A549 (cell line): ENCODE measurements at regions not wholly inside any gene's neighbourhood (a gene's known extent, or its start where the extent isn't known, plus 50 kb on each side); places are given as distances from the start of the nearest gene placed in this dataset.

ENCODE experiments used
- ATAC-seq, 2 experiments: fragments of 200-7000 bp in 1 of 2; fragments of >200 bp in 1 of 2; cut with Nextera tagmentation in 1 of 2; cut with Tn5 transposase in 1 of 2; 3 replicates each; pipeline versions ENCODE4 v1.8.0 to v1.9.1; 2018 to 2020; ENCODE audit warnings: mild to moderate bottlenecking in 1 of 2, moderate library complexity in 1 of 2
- CTCF ChIA-PET: fragments of 300-600 bp; sonication (Branson Sonifier 250); formaldehyde crosslinking; extraction: SDS; loops from one replicate; lab custom pipeline; 2021; ENCODE audit warnings: antibody characterized with exemption, inconsistent platforms; lab: Yijun Ruan, JAX
- POLR2A ChIA-PET: fragments of 350-600 bp; formaldehyde crosslinking; extraction: SDS; loops from one replicate; lab custom pipeline; 2021; ENCODE audit warnings: antibody characterized with exemption, inconsistent platforms; lab: Yijun Ruan, JAX
- DNase-seq, 2 experiments: peaks; one replicate each; pipeline versions ENCODE4 v3.0.0 to v3.0.0-alpha.2; 2011 to 2016; ENCODE audit warnings: low read depth in 1 of 2, low spot score in 1 of 2
- FAIRE-seq: peaks from 2 replicates; lab custom pipeline; 2011; peaks lifted over from hg19 to GRCh38; lab: Jason Lieb, UNC
- H3K27ac ChIP-seq, 2 experiments: fragments of >200 bp; sonication (Bioruptor Twin); formaldehyde crosslinking; 3 replicates each; pipeline ENCODE4 v1.5.1; 2016 to 2017
- H3K4me1 ChIP-seq: fragments of >200 bp; sonication (Bioruptor Twin); formaldehyde crosslinking; 3 replicates; pipeline ENCODE4 v1.6.1; 2016
- H3K4me2 ChIP-seq: fragments of >200 bp; sonication (Bioruptor Twin); formaldehyde crosslinking; 3 replicates; pipeline ENCODE4 v1.6.1; 2016
- H3K4me3 ChIP-seq: fragments of >200 bp; sonication (Bioruptor Twin); formaldehyde crosslinking; 3 replicates; pipeline ENCODE4 v1.5.1; 2016
- H3K9me3 ChIP-seq: fragments of >200 bp; sonication (Bioruptor Twin); formaldehyde crosslinking; 3 replicates; pipeline ENCODE4 v1.6.1; 2016
- FOXS1 ChIP-seq: fragments of 250-450 bp; sonication (Bioruptor Pico); IDR thresholded peaks from 2 replicates; pipeline ENCODE4 v1.5.0; 2020; ENCODE audit warnings: mild to moderate bottlenecking, moderate library complexity
- GATA3 ChIP-seq: IDR thresholded peaks from 2 replicates; pipeline ENCODE4 v1.6.1; 2012; ENCODE audit warnings: borderline replicate concordance
- HOXA7 ChIP-seq: fragments of 250-450 bp; sonication (Bioruptor Pico); IDR thresholded peaks from 2 replicates; pipeline ENCODE4 v1.5.0; 2020; ENCODE audit warnings: mild to moderate bottlenecking, moderate library complexity
- MAFK ChIP-seq: fragments of 450-650 bp; IDR thresholded peaks from 2 replicates; pipeline ENCODE4 v1.6.1; 2014; ENCODE audit not compliant: partially characterized antibody
- MAZ ChIP-seq: fragments of 150-350 bp; IDR thresholded peaks from 2 replicates; pipeline ENCODE4 v1.6.1; 2014; ENCODE audit warnings: antibody characterized with exemption, low read depth, low read length, borderline replicate concordance
- NFE2L2 ChIP-seq: fragments of 150-350 bp; conservative IDR thresholded peaks from 2 replicates; pipeline ENCODE4 v1.6.1; 2014; ENCODE audit warnings: low read length
- POLR2A ChIP-seq: IDR thresholded peaks from 2 replicates; pipeline ENCODE4 v1.6.1; 2012; ENCODE audit warnings: mild to moderate bottlenecking, low read length
- RAD21 ChIP-seq, 2 experiments: fragments of >200 bp in 1 of 2; sonication (Bioruptor Twin) in 1 of 2; formaldehyde crosslinking in 1 of 2; IDR thresholded peaks in 1 of 2; conservative IDR thresholded peaks in 1 of 2; 2 replicates in 1 of 2; 3 replicates in 1 of 2; pipeline ENCODE4 v1.6.1; 2012 to 2018; ENCODE audit warnings: inconsistent platforms in 1 of 2
- SMC3 ChIP-seq: fragments of >200 bp; sonication (Bioruptor Twin); formaldehyde crosslinking; IDR thresholded peaks from 3 replicates; pipeline ENCODE4 v1.6.1; 2018; ENCODE audit warnings: inconsistent platforms
- TP53 ChIP-seq: fragments of 250-450 bp; sonication (Bioruptor Pico); IDR thresholded peaks from 2 replicates; pipeline ENCODE4 v1.5.0; 2021; ENCODE audit warnings: mild to moderate bottlenecking, moderate library complexity
- ZFP36 ChIP-seq: fragments of 450-650 bp; IDR thresholded peaks from 2 replicates; pipeline ENCODE4 v1.6.1; 2014; ENCODE audit warnings: borderline replicate concordance; ENCODE audit not compliant: partially characterized antibody
- ZNF302 ChIP-seq: fragments of 250-450 bp; sonication (Bioruptor Pico); IDR thresholded peaks from 2 replicates; pipeline ENCODE4 v1.9.0; 2021; ENCODE audit warnings: inconsistent platforms, mild to moderate bottlenecking, moderate library complexity
- ZSCAN20 ChIP-seq: fragments of 250-450 bp; sonication (Bioruptor Pico); IDR thresholded peaks from 2 replicates; pipeline ENCODE4 v1.8.0; 2022; ENCODE audit warnings: mild to moderate bottlenecking, moderate library complexity
- WGBS: methylation state at CpG from one replicate; pipeline ENCODE4 v1.1.6; 2017; ENCODE audit errors: missing lambda C conversion rate; 5-methylcytosine and 5-hydroxymethylcytosine counted together
- TF ChIP-seq, protein P1 (sequence below): fragments of >200 bp; sonication (Bioruptor Twin); formaldehyde crosslinking; IDR thresholded peaks from 3 replicates; pipeline ENCODE4 v1.5.1; 2016
- TF ChIP-seq, protein P2 (sequence below): fragments of >200 bp; sonication (Bioruptor Twin); formaldehyde crosslinking; IDR thresholded peaks from 2 replicates; pipeline ENCODE4 v1.6.1; 2016
- TF ChIP-seq, protein P3 (sequence below): IDR thresholded peaks from 2 replicates; pipeline ENCODE4 v1.6.1; 2012
- TF ChIP-seq, protein P4 (sequence below): fragments of 200-600 bp; sonication (generic); IDR thresholded peaks from 2 replicates; pipeline ENCODE4 v1.6.1; 2016; ENCODE audit warnings: antibody characterized with exemption, mild to moderate bottlenecking, moderate library complexity

DNA sequence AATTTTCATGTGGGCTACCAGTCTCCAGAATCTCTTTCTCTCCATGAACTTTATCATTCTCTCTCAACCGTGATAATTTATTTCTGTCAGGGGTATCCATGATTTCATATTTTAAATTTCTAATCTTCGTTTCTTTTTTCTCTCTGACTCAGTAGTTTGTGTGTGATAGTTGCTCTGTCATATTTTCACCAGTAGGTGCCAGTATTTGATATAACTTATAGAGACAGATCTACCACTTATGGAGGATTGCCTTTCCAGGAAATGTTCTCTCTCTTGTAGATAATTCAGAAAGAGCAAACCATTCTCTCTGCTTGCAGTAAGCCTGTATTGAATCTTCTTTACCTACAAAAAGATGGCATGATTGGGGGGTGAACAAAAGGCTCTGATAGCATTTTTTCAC, 79.3 kb upstream of the DYNLT3 start:
- no peak for FAIRE-seq
- Histone ChIP-seq H3K4me2 (no peak overlapping the region), H3K4me3 (no peak overlapping the region), H3K27ac (no peak overlapping the region), H3K9me3 (no peaks in the 10 kb centered on the region), H3K4me1 (0 out of 3 replicates have a peak, but pooled peaks cover 3% of the 10 kb centered on the region)
- POLR2A ChIA-PET = no interaction called here
- peak in 1 of 2 experiments; percentile 68; a peak in 2 of 6 replicates for ATAC-seq
- TF ChIP-seq RAD21 (conservative IDR thresholded peaks at IDR 0.05 in 1 of 2, IDR thresholded peaks at IDR 0.05 in 1 of 2) (peak; percentile 51 to 61), HOXA7 (no peak), FOXS1 (CRISPR knock-in tag) (no peak), GATA3 (no peak), ZNF302 (CRISPR knock-in tag) (no peak), SMC3 (peak; percentile 49), TP53 (CRISPR knock-in tag) (no peak)
- TF ChIP-seq, protein P1, sequence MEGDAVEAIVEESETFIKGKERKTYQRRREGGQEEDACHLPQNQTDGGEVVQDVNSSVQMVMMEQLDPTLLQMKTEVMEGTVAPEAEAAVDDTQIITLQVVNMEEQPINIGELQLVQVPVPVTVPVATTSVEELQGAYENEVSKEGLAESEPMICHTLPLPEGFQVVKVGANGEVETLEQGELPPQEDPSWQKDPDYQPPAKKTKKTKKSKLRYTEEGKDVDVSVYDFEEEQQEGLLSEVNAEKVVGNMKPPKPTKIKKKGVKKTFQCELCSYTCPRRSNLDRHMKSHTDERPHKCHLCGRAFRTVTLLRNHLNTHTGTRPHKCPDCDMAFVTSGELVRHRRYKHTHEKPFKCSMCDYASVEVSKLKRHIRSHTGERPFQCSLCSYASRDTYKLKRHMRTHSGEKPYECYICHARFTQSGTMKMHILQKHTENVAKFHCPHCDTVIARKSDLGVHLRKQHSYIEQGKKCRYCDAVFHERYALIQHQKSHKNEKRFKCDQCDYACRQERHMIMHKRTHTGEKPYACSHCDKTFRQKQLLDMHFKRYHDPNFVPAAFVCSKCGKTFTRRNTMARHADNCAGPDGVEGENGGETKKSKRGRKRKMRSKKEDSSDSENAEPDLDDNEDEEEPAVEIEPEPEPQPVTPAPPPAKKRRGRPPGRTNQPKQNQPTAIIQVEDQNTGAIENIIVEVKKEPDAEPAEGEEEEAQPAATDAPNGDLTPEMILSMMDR = peak; percentile 40
- TF ChIP-seq, protein P2, sequence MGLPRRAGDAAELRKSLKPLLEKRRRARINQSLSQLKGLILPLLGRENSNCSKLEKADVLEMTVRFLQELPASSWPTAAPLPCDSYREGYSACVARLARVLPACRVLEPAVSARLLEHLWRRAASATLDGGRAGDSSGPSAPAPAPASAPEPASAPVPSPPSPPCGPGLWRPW = no peak
- TF ChIP-seq, protein P3, sequence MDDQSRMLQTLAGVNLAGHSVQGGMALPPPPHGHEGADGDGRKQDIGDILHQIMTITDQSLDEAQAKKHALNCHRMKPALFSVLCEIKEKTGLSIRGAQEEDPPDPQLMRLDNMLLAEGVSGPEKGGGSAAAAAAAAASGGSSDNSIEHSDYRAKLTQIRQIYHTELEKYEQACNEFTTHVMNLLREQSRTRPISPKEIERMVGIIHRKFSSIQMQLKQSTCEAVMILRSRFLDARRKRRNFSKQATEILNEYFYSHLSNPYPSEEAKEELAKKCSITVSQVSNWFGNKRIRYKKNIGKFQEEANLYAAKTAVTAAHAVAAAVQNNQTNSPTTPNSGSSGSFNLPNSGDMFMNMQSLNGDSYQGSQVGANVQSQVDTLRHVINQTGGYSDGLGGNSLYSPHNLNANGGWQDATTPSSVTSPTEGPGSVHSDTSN = no peak
- TF ChIP-seq, protein P4, sequence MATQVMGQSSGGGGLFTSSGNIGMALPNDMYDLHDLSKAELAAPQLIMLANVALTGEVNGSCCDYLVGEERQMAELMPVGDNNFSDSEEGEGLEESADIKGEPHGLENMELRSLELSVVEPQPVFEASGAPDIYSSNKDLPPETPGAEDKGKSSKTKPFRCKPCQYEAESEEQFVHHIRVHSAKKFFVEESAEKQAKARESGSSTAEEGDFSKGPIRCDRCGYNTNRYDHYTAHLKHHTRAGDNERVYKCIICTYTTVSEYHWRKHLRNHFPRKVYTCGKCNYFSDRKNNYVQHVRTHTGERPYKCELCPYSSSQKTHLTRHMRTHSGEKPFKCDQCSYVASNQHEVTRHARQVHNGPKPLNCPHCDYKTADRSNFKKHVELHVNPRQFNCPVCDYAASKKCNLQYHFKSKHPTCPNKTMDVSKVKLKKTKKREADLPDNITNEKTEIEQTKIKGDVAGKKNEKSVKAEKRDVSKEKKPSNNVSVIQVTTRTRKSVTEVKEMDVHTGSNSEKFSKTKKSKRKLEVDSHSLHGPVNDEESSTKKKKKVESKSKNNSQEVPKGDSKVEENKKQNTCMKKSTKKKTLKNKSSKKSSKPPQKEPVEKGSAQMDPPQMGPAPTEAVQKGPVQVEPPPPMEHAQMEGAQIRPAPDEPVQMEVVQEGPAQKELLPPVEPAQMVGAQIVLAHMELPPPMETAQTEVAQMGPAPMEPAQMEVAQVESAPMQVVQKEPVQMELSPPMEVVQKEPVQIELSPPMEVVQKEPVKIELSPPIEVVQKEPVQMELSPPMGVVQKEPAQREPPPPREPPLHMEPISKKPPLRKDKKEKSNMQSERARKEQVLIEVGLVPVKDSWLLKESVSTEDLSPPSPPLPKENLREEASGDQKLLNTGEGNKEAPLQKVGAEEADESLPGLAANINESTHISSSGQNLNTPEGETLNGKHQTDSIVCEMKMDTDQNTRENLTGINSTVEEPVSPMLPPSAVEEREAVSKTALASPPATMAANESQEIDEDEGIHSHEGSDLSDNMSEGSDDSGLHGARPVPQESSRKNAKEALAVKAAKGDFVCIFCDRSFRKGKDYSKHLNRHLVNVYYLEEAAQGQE = no peak
- CTCF ChIA-PET = interaction anchor here (0.6 to 3.8 kb wide), 13 partner anchors 13 to 471 kb away, joined by 3 to 32 read pairs (median 4); partner anchors contain the start of gene RPGR
- peak; percentile 2 to 25 for DNase-seq
- WGBS = 0% methylated on average over 2 of the region's 2 CpGs

DNA sequence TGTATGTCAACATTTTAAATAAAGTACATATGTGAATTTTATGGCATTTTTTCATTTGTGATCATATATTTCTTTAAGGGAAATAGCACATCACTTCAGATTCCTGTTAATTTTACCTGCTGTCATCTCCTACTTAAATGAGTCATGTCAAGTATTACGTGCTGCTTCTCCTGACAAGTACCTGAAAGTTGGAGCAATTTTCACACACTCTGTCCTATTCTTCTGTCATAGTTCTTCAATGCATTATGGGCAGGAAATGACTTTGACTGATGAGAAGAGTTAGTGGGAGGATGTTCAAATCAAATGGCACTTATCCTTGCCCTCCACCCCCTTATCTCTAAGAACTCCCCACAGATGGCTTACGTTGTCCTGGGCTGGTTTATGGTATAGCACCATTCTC, 64.2 kb upstream of the SYTL5 start:
- no peak overlapping the region for H3K4me2 ChIP-seq
- CTCF ChIA-PET = no interaction called here
- 69% methylated on average over 2 of the region's 2 CpGs for WGBS

DNA sequence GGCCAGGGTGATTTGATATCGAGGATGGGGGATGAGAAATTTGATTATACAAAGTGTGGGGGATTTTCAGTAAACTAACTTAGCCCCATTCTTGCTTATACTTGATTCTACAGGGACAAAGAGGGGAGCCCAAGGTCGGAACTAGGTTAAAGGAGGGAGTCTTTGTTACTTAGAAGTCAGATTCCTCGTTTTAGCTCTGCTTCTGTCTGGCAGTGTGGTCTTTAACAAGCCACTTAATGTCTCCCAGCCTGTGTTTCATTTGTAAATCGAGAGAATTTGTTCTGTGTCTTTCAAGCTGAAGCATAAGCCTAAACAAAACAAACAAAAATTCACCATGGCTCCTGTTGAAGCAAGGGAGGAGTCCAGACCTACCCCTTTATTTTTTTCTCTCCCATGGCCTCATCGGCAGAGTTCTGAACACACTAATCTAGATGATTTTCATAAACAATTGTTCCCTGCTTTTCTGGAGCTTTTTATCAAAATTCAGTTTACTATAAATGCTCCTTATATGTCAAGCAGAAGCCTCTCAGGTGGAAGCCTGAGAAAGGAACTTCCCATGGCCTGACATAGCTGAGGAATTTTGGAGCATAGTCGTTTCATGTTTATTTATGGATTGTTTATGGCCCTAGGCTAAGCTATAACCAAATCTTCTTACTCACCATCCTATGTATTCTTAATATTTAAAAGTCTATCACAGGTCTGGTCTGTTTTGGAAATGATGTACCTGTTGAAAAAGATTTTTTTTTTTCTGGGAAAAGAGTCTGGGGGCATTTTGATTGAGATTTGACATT, 62.6 kb upstream of the SYTL5 start:
- no peak for TF ChIP-seq POLR2A
- H3K27ac ChIP-seq = no peak overlapping the region
- ATAC-seq (no peak), DNase-seq (no peak), FAIRE-seq (no peak)
- CTCF ChIA-PET = no interaction called here
- H3K9me3 ChIP-seq = no peaks in the 10 kb centered on the region
- no peak overlapping the region for H3K4me2 ChIP-seq
- POLR2A ChIA-PET = no interaction called here
- H3K4me1 ChIP-seq = no peaks in the 10 kb centered on the region
- no peak overlapping the region for H3K4me3 ChIP-seq
- 16% methylated on average over 6 of the region's 6 CpGs for WGBS

More for the DNA sequence above, 64.2 kb upstream of the SYTL5 start:
- TF ChIP-seq GATA3 (no peak), NFE2L2 (no peak), MAZ (no peak), ZFP36 (no peak), POLR2A (no peak), ZNF302 (CRISPR knock-in tag) (no peak), ZSCAN20 (CRISPR knock-in tag) (no peak), MAFK (no peak)
- TF ChIP-seq, all 56 proteins: peak for 0
- no peak for ATAC-seq
- no peak overlapping the region for H3K4me3 ChIP-seq
- no peak overlapping the region for H3K27ac ChIP-seq
- POLR2A ChIA-PET = no interaction called here
- H3K9me3 ChIP-seq = no peaks in the 10 kb centered on the region
- DNase-seq = no peak
- no peaks in the 10 kb centered on the region for H3K4me1 ChIP-seq
- FAIRE-seq = no peak
